ENCODE measurements at regions not wholly inside any gene's neighbourhood (a gene's known extent, or its start where the extent isn't known, plus 50 kb on each side); places are given as distances from the start of the nearest gene placed in this dataset.

DNA sequence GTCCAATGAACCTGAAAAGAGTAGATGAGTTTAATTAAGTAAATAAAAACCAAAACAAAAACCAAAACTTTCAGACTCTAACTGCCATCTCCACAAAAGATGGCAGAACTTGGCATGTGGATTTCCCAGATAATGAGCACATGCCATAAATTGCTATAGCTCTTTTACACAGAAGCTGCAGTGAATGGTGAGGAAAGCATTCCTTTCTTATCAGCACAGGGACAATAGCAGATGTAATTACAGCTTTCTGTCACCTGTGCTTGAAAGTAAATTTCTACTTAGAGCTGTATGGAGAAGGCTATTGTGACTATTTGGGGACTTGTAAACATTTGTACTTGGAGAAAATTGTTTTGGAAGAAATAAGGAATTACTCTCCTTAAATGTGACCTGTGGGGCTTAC, 378.4 kb downstream of the RPRM start:
- H3K27ac ChIP-seq: no peak overlapping the region
- H3K9ac ChIP-seq: no peak overlapping the region
- TF ChIP-seq, protein P1, sequence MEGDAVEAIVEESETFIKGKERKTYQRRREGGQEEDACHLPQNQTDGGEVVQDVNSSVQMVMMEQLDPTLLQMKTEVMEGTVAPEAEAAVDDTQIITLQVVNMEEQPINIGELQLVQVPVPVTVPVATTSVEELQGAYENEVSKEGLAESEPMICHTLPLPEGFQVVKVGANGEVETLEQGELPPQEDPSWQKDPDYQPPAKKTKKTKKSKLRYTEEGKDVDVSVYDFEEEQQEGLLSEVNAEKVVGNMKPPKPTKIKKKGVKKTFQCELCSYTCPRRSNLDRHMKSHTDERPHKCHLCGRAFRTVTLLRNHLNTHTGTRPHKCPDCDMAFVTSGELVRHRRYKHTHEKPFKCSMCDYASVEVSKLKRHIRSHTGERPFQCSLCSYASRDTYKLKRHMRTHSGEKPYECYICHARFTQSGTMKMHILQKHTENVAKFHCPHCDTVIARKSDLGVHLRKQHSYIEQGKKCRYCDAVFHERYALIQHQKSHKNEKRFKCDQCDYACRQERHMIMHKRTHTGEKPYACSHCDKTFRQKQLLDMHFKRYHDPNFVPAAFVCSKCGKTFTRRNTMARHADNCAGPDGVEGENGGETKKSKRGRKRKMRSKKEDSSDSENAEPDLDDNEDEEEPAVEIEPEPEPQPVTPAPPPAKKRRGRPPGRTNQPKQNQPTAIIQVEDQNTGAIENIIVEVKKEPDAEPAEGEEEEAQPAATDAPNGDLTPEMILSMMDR (IDR thresholded peaks at IDR 0.05): no peak
- H3K79me2 ChIP-seq: no peaks in the 10 kb centered on the region
- H3K4me2 ChIP-seq (ENCODE audit: low read length): no peak overlapping the region
- H3K4me1 ChIP-seq: no peaks in the 10 kb centered on the region
- H3K27me3 ChIP-seq (ENCODE audit: control insufficient read depth, insufficient read depth, low read length): no peaks in the 10 kb centered on the region
- no peak overlapping the region for H3K4me3 ChIP-seq (ENCODE audit: low read depth, low read length)
- no peaks in the 10 kb centered on the region for H3K36me3 ChIP-seq (ENCODE audit: control insufficient read depth, insufficient read depth, low read length)
- H2AFZ ChIP-seq: no peak overlapping the region
- no peaks in the 10 kb centered on the region for H3K9me3 ChIP-seq (ENCODE audit: control insufficient read depth, low read length)

DNA sequence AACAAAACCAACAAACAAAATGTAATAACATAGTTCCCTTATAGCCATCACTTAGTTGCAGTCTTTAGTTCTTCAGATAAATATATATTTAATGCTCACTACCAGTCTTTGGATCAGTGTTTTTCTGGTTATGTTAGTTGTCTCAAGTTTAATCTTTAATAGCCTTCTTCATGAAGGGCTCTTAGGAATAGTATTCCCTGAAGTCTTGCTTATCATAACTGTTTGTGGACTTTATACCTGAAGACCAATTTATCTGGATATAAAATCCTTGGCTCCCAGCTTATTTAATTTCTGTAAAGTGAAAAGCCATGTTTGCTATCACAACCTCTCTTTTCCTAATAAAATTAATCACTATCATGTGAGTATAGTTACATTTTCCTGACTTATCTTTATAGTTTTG, 379.7 kb downstream of the ARL6IP6 start:
- Histone ChIP-seq H3K36me3 (ENCODE audit: control insufficient read depth, insufficient read depth, low read length) (no peaks in the 10 kb centered on the region), H3K4me1 (no peaks in the 10 kb centered on the region), H3K79me2 (no peaks in the 10 kb centered on the region), H3K27ac (no peak overlapping the region), H3K27me3 (ENCODE audit: control insufficient read depth, insufficient read depth, low read length) (no peaks in the 10 kb centered on the region), H3K4me2 (ENCODE audit: low read length) (no peak overlapping the region), H3K9ac (no peak overlapping the region), H3K9me3 (ENCODE audit: control insufficient read depth, low read length) (no peaks in the 10 kb centered on the region), H2AFZ (no peak overlapping the region), H3K4me3 (ENCODE audit: low read depth, low read length) (no peak overlapping the region)
- TF ChIP-seq, protein P1 (IDR thresholded peaks at IDR 0.05): no peak

DNA sequence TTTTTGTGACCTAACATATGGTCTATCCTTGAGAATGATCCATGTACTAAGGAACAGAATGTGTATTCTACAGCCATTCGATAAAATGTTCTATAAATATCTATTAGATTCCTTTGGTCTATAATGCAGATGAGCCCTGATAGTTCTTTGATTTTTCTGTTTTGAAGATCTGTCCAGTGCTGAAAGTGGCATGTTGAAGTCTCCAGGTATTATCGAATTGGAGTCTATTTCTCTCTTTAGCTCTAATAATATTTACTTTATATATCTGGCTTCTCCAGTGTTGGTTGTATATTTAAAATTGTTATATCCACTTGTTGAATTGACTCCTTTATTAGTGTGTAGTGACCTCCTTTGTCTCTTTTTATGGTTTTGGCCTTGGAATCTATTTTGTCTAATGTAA, 377.9 kb downstream of the ARL6IP6 start:
- Histone ChIP-seq H3K4me1 (no peaks in the 10 kb centered on the region), H3K9ac (no peak overlapping the region), H3K4me3 (ENCODE audit: low read depth, low read length) (no peak overlapping the region), H2AFZ (no peak overlapping the region), H3K79me2 (no peaks in the 10 kb centered on the region), H3K27me3 (ENCODE audit: control insufficient read depth, insufficient read depth, low read length) (no peaks in the 10 kb centered on the region), H3K27ac (no peak overlapping the region), H3K4me2 (ENCODE audit: low read length) (no peak overlapping the region), H3K9me3 (ENCODE audit: control insufficient read depth, low read length) (no peaks in the 10 kb centered on the region), H3K36me3 (ENCODE audit: control insufficient read depth, insufficient read depth, low read length) (no peaks in the 10 kb centered on the region)
- TF ChIP-seq, protein P1 (IDR thresholded peaks at IDR 0.05): no peak

DNA sequence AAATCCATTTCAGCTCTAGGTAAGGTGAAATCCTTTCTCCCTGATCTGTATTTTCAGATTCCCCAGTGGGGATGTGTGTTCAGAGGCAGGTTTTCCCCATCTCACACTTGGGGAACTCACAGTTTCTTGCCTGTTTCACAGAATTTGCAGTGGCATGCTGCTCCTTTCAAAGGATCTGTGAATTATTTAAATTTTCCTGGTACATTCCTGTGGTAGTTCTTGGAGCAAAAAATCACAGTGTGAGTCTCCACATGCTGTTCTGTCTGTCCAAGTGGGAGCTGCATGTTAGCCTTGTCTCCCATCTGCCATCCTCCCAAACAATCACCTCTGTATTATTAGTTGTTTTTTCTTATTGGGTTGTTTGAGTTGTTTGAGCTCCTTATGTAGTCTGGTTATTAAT, 372.9 kb downstream of the ARL6IP6 start:
- Histone ChIP-seq H3K9ac (no peak overlapping the region), H3K27me3 (ENCODE audit: control insufficient read depth, insufficient read depth, low read length) (no peaks in the 10 kb centered on the region), H3K9me3 (ENCODE audit: control insufficient read depth, low read length) (no peaks in the 10 kb centered on the region), H3K79me2 (no peaks in the 10 kb centered on the region), H3K4me1 (no peaks in the 10 kb centered on the region), H3K4me2 (ENCODE audit: low read length) (no peak overlapping the region), H3K4me3 (ENCODE audit: low read depth, low read length) (no peak overlapping the region), H2AFZ (no peak overlapping the region), H3K27ac (no peak overlapping the region), H3K36me3 (ENCODE audit: control insufficient read depth, insufficient read depth, low read length) (no peaks in the 10 kb centered on the region)
- TF ChIP-seq, protein P1 (IDR thresholded peaks at IDR 0.05): no peak

DNA sequence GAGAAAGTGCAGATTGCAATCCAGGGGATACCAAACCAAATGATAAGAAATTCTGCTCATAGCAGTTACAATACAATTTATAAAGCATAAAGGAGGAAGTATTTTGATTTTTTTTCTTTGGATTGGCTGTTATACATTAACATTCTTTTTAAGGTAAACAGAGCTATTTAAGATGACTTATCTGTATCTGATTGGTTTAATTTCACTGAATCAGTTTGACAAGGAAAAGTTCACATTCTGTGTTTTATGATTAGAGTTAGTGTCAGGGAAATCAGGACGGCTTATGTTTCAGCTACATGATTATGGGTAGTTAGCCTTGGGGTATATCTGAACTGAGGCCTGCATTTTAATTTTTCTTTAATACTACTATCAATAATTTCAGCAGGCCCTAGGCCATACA, 360.9 kb downstream of the ARL6IP6 start:
- H3K4me3 ChIP-seq (ENCODE audit: low read depth, low read length): no peak overlapping the region
- H3K27ac ChIP-seq: no peak overlapping the region

More for the DNA sequence above, 360.9 kb downstream of the ARL6IP6 start:
- no peaks in the 10 kb centered on the region for H3K36me3 ChIP-seq (ENCODE audit: control insufficient read depth, insufficient read depth, low read length)
- H3K79me2 ChIP-seq: no peaks in the 10 kb centered on the region
- no peaks in the 10 kb centered on the region for H3K9me3 ChIP-seq (ENCODE audit: control insufficient read depth, low read length)
- no peak overlapping the region for H2AFZ ChIP-seq
- TF ChIP-seq, protein P1 (IDR thresholded peaks at IDR 0.05): no peak
- no peak overlapping the region for H3K9ac ChIP-seq
- H3K4me2 ChIP-seq (ENCODE audit: low read length): no peak overlapping the region
- H3K27me3 ChIP-seq (ENCODE audit: control insufficient read depth, insufficient read depth, low read length): no peaks in the 10 kb centered on the region
- H3K4me1 ChIP-seq: no peaks in the 10 kb centered on the region

Data from parathyroid adenoma (tissue), 2 donors.